ENCODE measurements at regions not wholly inside any gene's neighbourhood (a gene's known extent, or its start where the extent isn't known, plus 50 kb on each side); places are given as distances from the start of the nearest gene placed in this dataset.

DNA sequence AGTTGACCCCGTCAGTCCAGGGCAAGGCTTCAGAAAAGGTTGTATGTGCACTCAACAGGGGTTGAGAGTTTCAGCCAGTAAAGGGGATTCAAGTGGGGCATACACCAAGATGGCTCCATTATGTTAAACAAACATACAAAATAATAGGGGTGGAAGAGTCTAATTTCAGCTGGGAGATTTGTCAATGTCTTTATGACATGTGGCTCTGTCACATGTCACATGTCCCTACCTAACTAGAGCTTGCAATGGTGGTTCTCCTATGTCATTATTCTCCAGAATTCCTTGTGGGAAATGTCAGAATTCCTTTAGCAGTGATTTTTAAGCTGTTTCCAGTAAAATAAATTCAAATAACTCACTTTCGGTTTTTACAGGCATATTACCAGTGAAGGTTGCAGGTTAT, 392.0 kb upstream of the ADGRL4 start:
- no peaks in the 10 kb centered on the region for H3K4me1 ChIP-seq (ENCODE audit: control insufficient read depth in 3 of 3, insufficient read depth in 3 of 3, low read length in 3 of 3)
- no peak overlapping the region for H3K4me3 ChIP-seq (ENCODE audit: low read length in 3 of 3)
- H3K9ac ChIP-seq (ENCODE audit: low read depth in 1 of 3, low read length in 3 of 3) = no peak overlapping the region
- no peak overlapping the region for H3K27ac ChIP-seq (ENCODE audit: low read depth, low read length)
- H3K27me3 ChIP-seq (ENCODE audit: control insufficient read depth in 3 of 3, insufficient read depth in 3 of 3, low read length in 3 of 3) = no peaks in the 10 kb centered on the region
- no peaks in the 10 kb centered on the region for H3K9me3 ChIP-seq (ENCODE audit: control insufficient read depth in 3 of 3, low read length in 3 of 3)
- H3K36me3 ChIP-seq (ENCODE audit: control insufficient read depth in 3 of 3, insufficient read depth in 3 of 3, low read length in 3 of 3) = no peaks in the 10 kb centered on the region

GRCh38 chr1:79396901-79397300, 390.4 kb upstream of the ADGRL4 start:
- no peaks in the 10 kb centered on the region for H3K4me1 ChIP-seq (ENCODE audit: control insufficient read depth in 3 of 3, insufficient read depth in 3 of 3, low read length in 3 of 3)
- H3K27ac ChIP-seq (ENCODE audit: low read depth, low read length) = no peak overlapping the region
- no peaks in the 10 kb centered on the region for H3K9me3 ChIP-seq (ENCODE audit: control insufficient read depth in 3 of 3, low read length in 3 of 3)
- no peak overlapping the region for H3K4me3 ChIP-seq (ENCODE audit: low read length in 3 of 3)
- no peaks in the 10 kb centered on the region for H3K27me3 ChIP-seq (ENCODE audit: control insufficient read depth in 3 of 3, insufficient read depth in 3 of 3, low read length in 3 of 3)
- no peak overlapping the region for H3K9ac ChIP-seq (ENCODE audit: low read depth in 1 of 3, low read length in 3 of 3)
- no peaks in the 10 kb centered on the region for H3K36me3 ChIP-seq (ENCODE audit: control insufficient read depth in 3 of 3, insufficient read depth in 3 of 3, low read length in 3 of 3)

- H3K27ac ChIP-seq (ENCODE audit: low read depth, low read length) = no peak overlapping the region
- H3K4me3 ChIP-seq (ENCODE audit: low read length in 3 of 3) = no peak overlapping the region
- no peaks in the 10 kb centered on the region for H3K4me1 ChIP-seq (ENCODE audit: control insufficient read depth in 3 of 3, insufficient read depth in 3 of 3, low read length in 3 of 3)
- H3K27me3 ChIP-seq (ENCODE audit: control insufficient read depth in 3 of 3, insufficient read depth in 3 of 3, low read length in 3 of 3) = no peaks in the 10 kb centered on the region
- no peaks in the 10 kb centered on the region for H3K9me3 ChIP-seq (ENCODE audit: control insufficient read depth in 3 of 3, low read length in 3 of 3)
- no peaks in the 10 kb centered on the region for H3K36me3 ChIP-seq (ENCODE audit: control insufficient read depth in 3 of 3, insufficient read depth in 3 of 3, low read length in 3 of 3)
- H3K9ac ChIP-seq (ENCODE audit: low read depth in 1 of 3, low read length in 3 of 3) = no peak overlapping the region
Observed at GRCh38 chr1:79388694-79389361, 382.3 kb upstream of the ADGRL4 start.

- no peak overlapping the region for H3K9ac ChIP-seq (ENCODE audit: low read depth in 1 of 3, low read length in 3 of 3)
- H3K27me3 ChIP-seq (ENCODE audit: control insufficient read depth in 3 of 3, insufficient read depth in 3 of 3, low read length in 3 of 3) = no peaks in the 10 kb centered on the region
Observed at GRCh38 chr1:79386730-79387129, 380.2 kb upstream of the ADGRL4 start.

GRCh38 chr1:79380078-79380477, 373.5 kb upstream of the ADGRL4 start:
- H3K4me1 ChIP-seq (ENCODE audit: control insufficient read depth in 3 of 3, insufficient read depth in 3 of 3, low read length in 3 of 3) = no peaks in the 10 kb centered on the region
- no peak overlapping the region for H3K9ac ChIP-seq (ENCODE audit: low read depth in 1 of 3, low read length in 3 of 3)
- no peaks in the 10 kb centered on the region for H3K27me3 ChIP-seq (ENCODE audit: control insufficient read depth in 3 of 3, insufficient read depth in 3 of 3, low read length in 3 of 3)
- H3K27ac ChIP-seq (ENCODE audit: low read depth, low read length) = no peak overlapping the region
- no peaks in the 10 kb centered on the region for H3K9me3 ChIP-seq (ENCODE audit: control insufficient read depth in 3 of 3, low read length in 3 of 3)
- H3K4me3 ChIP-seq (ENCODE audit: low read length in 3 of 3) = no peak overlapping the region
- no peaks in the 10 kb centered on the region for H3K36me3 ChIP-seq (ENCODE audit: control insufficient read depth in 3 of 3, insufficient read depth in 3 of 3, low read length in 3 of 3)

More at GRCh38 chr1:79386730-79387129, 380.2 kb upstream of the ADGRL4 start:
- Histone ChIP-seq H3K9me3 (ENCODE audit: control insufficient read depth in 3 of 3, low read length in 3 of 3) (no peaks in the 10 kb centered on the region), H3K4me3 (ENCODE audit: low read length in 3 of 3) (no peak overlapping the region), H3K27ac (ENCODE audit: low read depth, low read length) (no peak overlapping the region), H3K36me3 (ENCODE audit: control insufficient read depth in 3 of 3, insufficient read depth in 3 of 3, low read length in 3 of 3) (no peaks in the 10 kb centered on the region), H3K4me1 (ENCODE audit: control insufficient read depth in 3 of 3, insufficient read depth in 3 of 3, low read length in 3 of 3) (no peaks in the 10 kb centered on the region)

DNA sequence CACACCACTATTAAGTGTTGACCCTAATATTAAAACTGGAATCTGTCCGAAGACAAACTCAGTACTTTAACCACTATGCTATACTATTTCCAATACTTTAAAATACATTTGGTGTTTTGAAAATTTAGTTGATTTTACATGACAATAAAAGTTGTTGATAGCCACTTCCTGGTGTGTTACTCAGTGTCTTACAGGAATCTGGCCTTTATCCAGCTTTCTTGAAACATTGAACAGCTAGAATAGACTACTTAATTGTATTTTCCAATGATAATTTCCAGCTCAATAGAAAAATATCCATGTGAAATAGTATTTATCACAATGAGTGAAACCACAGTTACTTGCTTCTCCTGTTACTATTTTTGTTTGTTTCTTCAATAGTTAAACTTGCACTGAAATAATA, 369.6 kb upstream of the ADGRL4 start:
- Histone ChIP-seq H3K27ac (ENCODE audit: low read depth, low read length) (no peak overlapping the region), H3K9ac (ENCODE audit: low read depth in 1 of 3, low read length in 3 of 3) (no peak overlapping the region), H3K4me3 (ENCODE audit: low read length in 3 of 3) (no peak overlapping the region), H3K27me3 (ENCODE audit: control insufficient read depth in 3 of 3, insufficient read depth in 3 of 3, low read length in 3 of 3) (no peaks in the 10 kb centered on the region), H3K9me3 (ENCODE audit: control insufficient read depth in 3 of 3, low read length in 3 of 3) (no peaks in the 10 kb centered on the region), H3K4me1 (ENCODE audit: control insufficient read depth in 3 of 3, insufficient read depth in 3 of 3, low read length in 3 of 3) (no peaks in the 10 kb centered on the region), H3K36me3 (ENCODE audit: control insufficient read depth in 3 of 3, insufficient read depth in 3 of 3, low read length in 3 of 3) (no peaks in the 10 kb centered on the region)

GRCh38 chr1:79375352-79375751, 368.8 kb upstream of the ADGRL4 start:
- H3K36me3 ChIP-seq (ENCODE audit: control insufficient read depth in 3 of 3, insufficient read depth in 3 of 3, low read length in 3 of 3) = no peaks in the 10 kb centered on the region
- no peak overlapping the region for H3K9ac ChIP-seq (ENCODE audit: low read depth in 1 of 3, low read length in 3 of 3)
- no peaks in the 10 kb centered on the region for H3K9me3 ChIP-seq (ENCODE audit: control insufficient read depth in 3 of 3, low read length in 3 of 3)
- H3K27ac ChIP-seq (ENCODE audit: low read depth, low read length) = no peak overlapping the region
- no peak overlapping the region for H3K4me3 ChIP-seq (ENCODE audit: low read length in 3 of 3)
- no peaks in the 10 kb centered on the region for H3K4me1 ChIP-seq (ENCODE audit: control insufficient read depth in 3 of 3, insufficient read depth in 3 of 3, low read length in 3 of 3)
- H3K27me3 ChIP-seq (ENCODE audit: control insufficient read depth in 3 of 3, insufficient read depth in 3 of 3, low read length in 3 of 3) = no peaks in the 10 kb centered on the region

- Histone ChIP-seq H3K4me1 (ENCODE audit: control insufficient read depth in 3 of 3, insufficient read depth in 3 of 3, low read length in 3 of 3) (no peaks in the 10 kb centered on the region), H3K4me3 (ENCODE audit: low read length in 3 of 3) (no peak overlapping the region), H3K27me3 (ENCODE audit: control insufficient read depth in 3 of 3, insufficient read depth in 3 of 3, low read length in 3 of 3) (no peaks in the 10 kb centered on the region), H3K9me3 (ENCODE audit: control insufficient read depth in 3 of 3, low read length in 3 of 3) (no peaks in the 10 kb centered on the region), H3K27ac (ENCODE audit: low read depth, low read length) (no peak overlapping the region), H3K9ac (ENCODE audit: low read depth in 1 of 3, low read length in 3 of 3) (no peak overlapping the region), H3K36me3 (ENCODE audit: control insufficient read depth in 3 of 3, insufficient read depth in 3 of 3, low read length in 3 of 3) (no peaks in the 10 kb centered on the region)
Observed at GRCh38 chr1:79374397-79374796, 367.9 kb upstream of the ADGRL4 start.

GRCh38 chr1:79373481-79374125, 367.1 kb upstream of the ADGRL4 start:
- no peaks in the 10 kb centered on the region for H3K36me3 ChIP-seq (ENCODE audit: control insufficient read depth in 3 of 3, insufficient read depth in 3 of 3, low read length in 3 of 3)
- no peak overlapping the region for H3K4me3 ChIP-seq (ENCODE audit: low read length in 3 of 3)
- no peaks in the 10 kb centered on the region for H3K4me1 ChIP-seq (ENCODE audit: control insufficient read depth in 3 of 3, insufficient read depth in 3 of 3, low read length in 3 of 3)
- H3K9me3 ChIP-seq (ENCODE audit: control insufficient read depth in 3 of 3, low read length in 3 of 3) = no peaks in the 10 kb centered on the region
- H3K27me3 ChIP-seq (ENCODE audit: control insufficient read depth in 3 of 3, insufficient read depth in 3 of 3, low read length in 3 of 3) = no peaks in the 10 kb centered on the region
- H3K9ac ChIP-seq (ENCODE audit: low read depth in 1 of 3, low read length in 3 of 3) = no peak overlapping the region
- no peak overlapping the region for H3K27ac ChIP-seq (ENCODE audit: low read depth, low read length)

DNA sequence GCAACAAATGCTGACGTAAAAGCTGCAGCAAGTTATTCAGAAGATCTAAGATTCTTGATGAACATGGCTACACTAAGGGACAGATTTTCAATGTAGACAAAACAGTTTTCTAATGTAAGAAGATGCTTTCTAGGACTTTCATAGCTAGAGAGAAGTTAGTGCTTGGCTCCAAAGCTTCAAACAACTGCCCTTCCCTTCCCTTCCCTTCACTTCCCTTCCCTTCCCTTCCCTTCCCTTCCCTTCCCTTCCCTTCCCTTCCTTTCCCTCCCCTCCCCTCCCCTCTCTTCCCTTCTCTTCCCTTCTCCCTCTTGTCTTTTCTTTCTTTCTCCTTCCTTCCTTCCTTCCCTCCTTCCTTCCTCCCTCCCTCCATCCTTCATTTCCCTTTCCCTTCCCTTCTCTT, 365.3 kb upstream of the ADGRL4 start:
- H3K36me3 ChIP-seq (ENCODE audit: control insufficient read depth in 3 of 3, insufficient read depth in 3 of 3, low read length in 3 of 3) = no peaks in the 10 kb centered on the region
- H3K9me3 ChIP-seq (ENCODE audit: control insufficient read depth in 3 of 3, low read length in 3 of 3) = no peaks in the 10 kb centered on the region
- no peak overlapping the region for H3K27ac ChIP-seq (ENCODE audit: low read depth, low read length)
- no peak overlapping the region for H3K4me3 ChIP-seq (ENCODE audit: low read length in 3 of 3)
- H3K27me3 ChIP-seq (ENCODE audit: control insufficient read depth in 3 of 3, insufficient read depth in 3 of 3, low read length in 3 of 3) = no peaks in the 10 kb centered on the region
- no peak overlapping the region for H3K9ac ChIP-seq (ENCODE audit: low read depth in 1 of 3, low read length in 3 of 3)
- no peaks in the 10 kb centered on the region for H3K4me1 ChIP-seq (ENCODE audit: control insufficient read depth in 3 of 3, insufficient read depth in 3 of 3, low read length in 3 of 3)
